Loucy (cell line): ENCODE measurements at regions not wholly inside any gene's neighbourhood (a gene's known extent, or its start where the extent isn't known, plus 50 kb on each side); places are given as distances from the start of the nearest gene placed in this dataset.

Experiments
- H2AFZ ChIP-seq: fragments of 200-600 bp; sonication (generic); 2 replicates; pipeline ENCODE4 v1.6.0; 2016; ENCODE audit warnings: antibody characterized with exemption, mild to moderate bottlenecking, low read length, moderate library complexity
- H3F3A ChIP-seq: fragments of 200-600 bp; 2 replicates; pipeline ENCODE4 v1.6.0; 2016; ENCODE audit warnings: antibody characterized with exemption, low read depth, mild to moderate bottlenecking
- H3K27me3 ChIP-seq: fragments of 200-600 bp; sonication (generic); 2 replicates; pipeline ENCODE4 v1.6.1; 2014; ENCODE audit warnings: low read length, mild to moderate bottlenecking; ENCODE audit not compliant: insufficient read depth, poor library complexity, severe bottlenecking
- H3K36me3 ChIP-seq: fragments of 200-600 bp; sonication (generic); 2 replicates; pipeline ENCODE4 v1.6.1; 2016; ENCODE audit warnings: low read length; ENCODE audit not compliant: insufficient read depth
- H3K4me1 ChIP-seq: fragments of 200-600 bp; sonication (generic); 2 replicates; pipeline ENCODE4 v1.5.1; 2014; ENCODE audit warnings: low read length, mild to moderate bottlenecking; ENCODE audit not compliant: insufficient read depth, poor library complexity, severe bottlenecking
- H3K4me2 ChIP-seq: fragments of 200-600 bp; sonication (generic); 2 replicates; pipeline ENCODE4 v1.6.0; 2014; ENCODE audit warnings: antibody characterized with exemption, low read length, low read depth, mild to moderate bottlenecking; ENCODE audit not compliant: poor library complexity, severe bottlenecking
- H3K4me3 ChIP-seq: fragments of 200-600 bp; sonication (generic); 2 replicates; pipeline ENCODE4 v1.5.1; 2014; ENCODE audit warnings: low read length, mild to moderate bottlenecking, mixed read lengths; ENCODE audit not compliant: poor library complexity, severe bottlenecking
- H3K79me2 ChIP-seq: fragments of 200-600 bp; sonication (generic); 2 replicates; pipeline ENCODE4 v1.6.1; 2014; ENCODE audit warnings: low read length; ENCODE audit not compliant: insufficient read depth
- H3K9ac ChIP-seq: fragments of 200-600 bp; sonication (generic); 2 replicates; pipeline ENCODE4 v1.6.0; 2014; ENCODE audit warnings: mild to moderate bottlenecking, low read depth, low read length, moderate library complexity; ENCODE audit not compliant: poor library complexity, severe bottlenecking
- H3K9me2 ChIP-seq: fragments of 200-600 bp; sonication (generic); replicated peaks from 2 replicates; pipeline ENCODE4 v1.6.1; 2016; ENCODE audit warnings: low read depth, low read length, mixed read lengths
- H3K9me3 ChIP-seq: fragments of 200-600 bp; sonication (generic); 2 replicates; pipeline ENCODE4 v1.6.1; 2014; ENCODE audit warnings: mild to moderate bottlenecking, antibody characterized with exemption, low read length, low read depth; ENCODE audit not compliant: insufficient read depth
- H4K20me1 ChIP-seq: fragments of 200-600 bp; sonication (generic); 2 replicates; pipeline ENCODE4 v1.6.0; 2014; ENCODE audit warnings: antibody characterized with exemption, low read length, mild to moderate bottlenecking; ENCODE audit not compliant: insufficient read depth, poor library complexity, severe bottlenecking
- EZH2phosphoT487 ChIP-seq: fragments of 200-600 bp; IDR thresholded peaks from 2 replicates; pipeline ENCODE4 v1.6.1; 2018; ENCODE audit warnings: antibody characterized with exemption, mild to moderate bottlenecking, moderate library complexity, borderline replicate concordance
- TF ChIP-seq, protein P1 (sequence below): fragments of 200-600 bp; sonication (generic); conservative IDR thresholded peaks from 2 replicates; pipeline ENCODE4 v1.5.1; 2014; ENCODE audit warnings: mild to moderate bottlenecking, antibody characterized with exemption, low read length

DNA sequence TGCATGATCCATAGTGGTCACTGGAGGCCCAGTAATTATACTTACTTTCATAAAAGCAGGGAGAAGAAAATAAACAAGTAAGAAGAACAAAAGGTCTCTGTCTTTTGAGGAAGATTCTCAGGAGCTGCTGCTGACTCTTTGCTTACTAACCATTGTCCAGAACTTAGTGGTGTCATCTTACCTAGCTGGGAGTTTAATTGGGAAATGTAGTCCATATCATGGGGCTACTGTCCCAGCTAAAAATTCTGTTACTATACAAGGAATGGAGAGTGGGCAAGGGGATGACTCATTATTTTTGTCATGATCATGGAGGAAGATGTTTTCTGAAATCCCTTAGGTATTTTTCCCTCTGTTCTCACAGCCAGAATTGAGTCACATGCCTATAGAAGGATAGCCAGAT is 639.3 kb downstream of the MTRR start:
- H4K20me1 ChIP-seq = no peaks in the 10 kb centered on the region
- no peak for TF ChIP-seq EZH2phosphoT487
- TF ChIP-seq, protein P1, sequence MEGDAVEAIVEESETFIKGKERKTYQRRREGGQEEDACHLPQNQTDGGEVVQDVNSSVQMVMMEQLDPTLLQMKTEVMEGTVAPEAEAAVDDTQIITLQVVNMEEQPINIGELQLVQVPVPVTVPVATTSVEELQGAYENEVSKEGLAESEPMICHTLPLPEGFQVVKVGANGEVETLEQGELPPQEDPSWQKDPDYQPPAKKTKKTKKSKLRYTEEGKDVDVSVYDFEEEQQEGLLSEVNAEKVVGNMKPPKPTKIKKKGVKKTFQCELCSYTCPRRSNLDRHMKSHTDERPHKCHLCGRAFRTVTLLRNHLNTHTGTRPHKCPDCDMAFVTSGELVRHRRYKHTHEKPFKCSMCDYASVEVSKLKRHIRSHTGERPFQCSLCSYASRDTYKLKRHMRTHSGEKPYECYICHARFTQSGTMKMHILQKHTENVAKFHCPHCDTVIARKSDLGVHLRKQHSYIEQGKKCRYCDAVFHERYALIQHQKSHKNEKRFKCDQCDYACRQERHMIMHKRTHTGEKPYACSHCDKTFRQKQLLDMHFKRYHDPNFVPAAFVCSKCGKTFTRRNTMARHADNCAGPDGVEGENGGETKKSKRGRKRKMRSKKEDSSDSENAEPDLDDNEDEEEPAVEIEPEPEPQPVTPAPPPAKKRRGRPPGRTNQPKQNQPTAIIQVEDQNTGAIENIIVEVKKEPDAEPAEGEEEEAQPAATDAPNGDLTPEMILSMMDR = no peak
- no peaks in the 10 kb centered on the region for H3K9me2 ChIP-seq
- H3K9me3 ChIP-seq = no peaks in the 10 kb centered on the region
- no peak overlapping the region for H3K4me3 ChIP-seq
- no peaks in the 10 kb centered on the region for H3K79me2 ChIP-seq
- H3K9ac ChIP-seq = no peak overlapping the region
- no peaks in the 10 kb centered on the region for H3K36me3 ChIP-seq
- no peaks in the 10 kb centered on the region for H3K27me3 ChIP-seq
- no peak overlapping the region for H2AFZ ChIP-seq
- no peak overlapping the region for H3K4me2 ChIP-seq
- H3K4me1 ChIP-seq = no peaks in the 10 kb centered on the region
- H3F3A ChIP-seq = no peaks in the 10 kb centered on the region

DNA sequence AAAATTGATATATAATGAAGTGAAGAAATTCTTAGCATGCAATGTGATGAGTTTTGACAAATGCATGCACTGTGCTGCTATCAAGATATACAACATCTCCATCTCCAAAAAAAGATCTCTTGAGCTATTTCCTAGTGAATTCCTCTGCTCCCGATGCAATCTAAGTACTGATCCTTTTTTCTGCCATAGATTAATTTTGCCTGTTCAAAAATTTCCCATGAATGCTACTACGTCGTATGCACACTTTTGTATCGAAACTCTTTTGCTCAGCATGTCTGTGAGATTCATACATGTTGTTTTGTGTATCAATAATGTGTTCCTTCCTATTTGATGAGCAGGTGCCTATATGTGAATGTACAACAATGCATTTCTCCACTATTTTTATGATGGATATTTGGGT is 647.4 kb downstream of the MTRR start:
- no peak overlapping the region for H2AFZ ChIP-seq

DNA sequence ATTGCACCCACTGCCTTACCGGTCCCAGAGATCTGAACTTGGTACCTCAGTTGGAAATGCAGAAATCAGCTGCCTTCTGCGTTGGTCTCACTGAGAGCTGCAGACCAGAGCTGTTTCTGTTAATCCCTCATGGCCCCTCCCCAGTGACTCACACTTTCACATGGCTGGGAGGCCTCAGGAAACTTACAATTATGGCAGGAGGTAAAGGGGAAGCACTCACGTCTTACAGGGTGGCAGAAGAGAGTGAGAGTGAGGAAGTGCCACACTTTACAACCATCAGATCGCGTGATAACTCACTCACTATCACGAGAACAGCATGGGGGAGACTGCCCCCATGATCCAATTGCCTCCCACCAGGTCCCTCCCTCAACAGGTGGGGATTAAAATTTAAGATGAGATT is 648.5 kb downstream of the MTRR start:
- Histone ChIP-seq H3F3A (no peaks in the 10 kb centered on the region), H3K4me2 (no peak overlapping the region), H3K9me2 (no peaks in the 10 kb centered on the region), H3K79me2 (no peaks in the 10 kb centered on the region), H4K20me1 (no peaks in the 10 kb centered on the region), H2AFZ (no peak overlapping the region), H3K36me3 (no peaks in the 10 kb centered on the region), H3K4me1 (no peaks in the 10 kb centered on the region), H3K9me3 (peaks cover 5% of the 10 kb centered on the region; the same call in 1 of the 2 replicates), H3K9ac (no peak overlapping the region), H3K4me3 (no peak overlapping the region), H3K27me3 (no peaks in the 10 kb centered on the region)
- TF ChIP-seq EZH2phosphoT487 = no peak
- TF ChIP-seq, protein P1 = no peak

More for the DNA sequence above, 647.4 kb downstream of the MTRR start:
- peaks cover 5% of the 10 kb centered on the region; the same call in 1 of the 2 replicates for H3K9me3 ChIP-seq
- no peaks in the 10 kb centered on the region for H3K79me2 ChIP-seq
- H3K4me3 ChIP-seq = no peak overlapping the region
- H3K36me3 ChIP-seq = no peaks in the 10 kb centered on the region
- no peak overlapping the region for H3K4me2 ChIP-seq
- H3K9ac ChIP-seq = no peak overlapping the region
- H3K9me2 ChIP-seq = no peaks in the 10 kb centered on the region
- no peak for TF ChIP-seq EZH2phosphoT487
- TF ChIP-seq, protein P1 = no peak
- H3K27me3 ChIP-seq = no peaks in the 10 kb centered on the region
- H3F3A ChIP-seq = no peaks in the 10 kb centered on the region
- no peaks in the 10 kb centered on the region for H3K4me1 ChIP-seq
- no peaks in the 10 kb centered on the region for H4K20me1 ChIP-seq
